BE2C (cell line): ENCODE measurements at regions not wholly inside any gene's neighbourhood (a gene's known extent, or its start where the extent isn't known, plus 50 kb on each side); places are given as distances from the start of the nearest gene placed in this dataset.

Source experiments
- DNase-seq: peaks from one replicate; pipeline ENCODE4 v3.0.0-alpha.2; 2020
- H3K27me3 ChIP-seq: fragments of 250-450 bp; sonication (Bioruptor Pico); 2 replicates; pipeline ENCODE4 v1.5.1; 2020; ENCODE audit warnings: mild to moderate bottlenecking
- H3K36me3 ChIP-seq: fragments of 250-450 bp; sonication (Bioruptor Pico); 2 replicates; pipeline ENCODE4 v1.5.1; 2020; ENCODE audit warnings: mild to moderate bottlenecking
- H3K4me1 ChIP-seq: fragments of 250-450 bp; sonication (Bioruptor Pico); 2 replicates; pipeline ENCODE4 v1.5.1; 2020
- H3K4me3 ChIP-seq: 2 replicates; pipeline ENCODE4 v1.5.1; 2011; ENCODE audit warnings: low read depth, low read length
- H3K9me3 ChIP-seq: fragments of 250-450 bp; sonication (Bioruptor Pico); 2 replicates; pipeline ENCODE4 v1.5.1; 2020
- TF ChIP-seq, protein P1 (sequence below): IDR thresholded peaks from 2 replicates; pipeline ENCODE4 v1.5.1; 2012; ENCODE audit warnings: mild to moderate bottlenecking, low read depth, low read length

DNA sequence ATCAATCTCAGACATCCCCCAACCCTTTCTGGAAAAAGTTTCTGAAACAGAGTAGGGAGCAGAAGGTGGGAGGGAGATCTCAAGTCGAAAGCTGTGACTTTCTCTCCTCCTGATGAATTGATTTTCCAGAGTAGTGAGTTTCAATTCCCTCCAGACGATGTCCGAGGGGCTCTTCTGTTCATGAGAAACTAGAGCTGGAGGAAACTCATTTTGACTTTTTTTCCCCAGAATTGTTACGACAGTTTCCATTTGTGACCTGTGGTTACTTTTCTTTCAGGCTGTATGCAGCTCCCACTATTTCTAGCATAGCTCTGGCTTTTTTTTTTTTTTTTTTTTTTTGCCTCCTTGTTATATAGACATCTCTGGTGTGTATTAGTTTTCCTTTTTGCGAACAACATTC lies 422.1 kb upstream of the SALL1 start:
- Histone ChIP-seq H3K9me3 (no peaks in the 10 kb centered on the region), H3K4me1 (no peaks in the 10 kb centered on the region), H3K36me3 (no peaks in the 10 kb centered on the region), H3K4me3 (no peak overlapping the region), H3K27me3 (no peaks in the 10 kb centered on the region; the same call in 1 of the 2 replicates)
- DNase-seq = no peak
- TF ChIP-seq, protein P1, sequence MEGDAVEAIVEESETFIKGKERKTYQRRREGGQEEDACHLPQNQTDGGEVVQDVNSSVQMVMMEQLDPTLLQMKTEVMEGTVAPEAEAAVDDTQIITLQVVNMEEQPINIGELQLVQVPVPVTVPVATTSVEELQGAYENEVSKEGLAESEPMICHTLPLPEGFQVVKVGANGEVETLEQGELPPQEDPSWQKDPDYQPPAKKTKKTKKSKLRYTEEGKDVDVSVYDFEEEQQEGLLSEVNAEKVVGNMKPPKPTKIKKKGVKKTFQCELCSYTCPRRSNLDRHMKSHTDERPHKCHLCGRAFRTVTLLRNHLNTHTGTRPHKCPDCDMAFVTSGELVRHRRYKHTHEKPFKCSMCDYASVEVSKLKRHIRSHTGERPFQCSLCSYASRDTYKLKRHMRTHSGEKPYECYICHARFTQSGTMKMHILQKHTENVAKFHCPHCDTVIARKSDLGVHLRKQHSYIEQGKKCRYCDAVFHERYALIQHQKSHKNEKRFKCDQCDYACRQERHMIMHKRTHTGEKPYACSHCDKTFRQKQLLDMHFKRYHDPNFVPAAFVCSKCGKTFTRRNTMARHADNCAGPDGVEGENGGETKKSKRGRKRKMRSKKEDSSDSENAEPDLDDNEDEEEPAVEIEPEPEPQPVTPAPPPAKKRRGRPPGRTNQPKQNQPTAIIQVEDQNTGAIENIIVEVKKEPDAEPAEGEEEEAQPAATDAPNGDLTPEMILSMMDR = no peak

- no peak for DNase-seq
- H3K36me3 ChIP-seq = no peaks in the 10 kb centered on the region
Measured at GRCh38 chr16:51569203-51569931, 418.3 kb upstream of the SALL1 start.

GRCh38 chr16:51567911-51568310 lies 416.8 kb upstream of the SALL1 start:
- H3K27me3 ChIP-seq = no peaks in the 10 kb centered on the region
- H3K9me3 ChIP-seq = no peaks in the 10 kb centered on the region
- H3K4me3 ChIP-seq = no peak overlapping the region
- TF ChIP-seq, protein P1 = no peak
- no peak for DNase-seq
- H3K36me3 ChIP-seq = no peaks in the 10 kb centered on the region
- no peaks in the 10 kb centered on the region for H3K4me1 ChIP-seq

More at GRCh38 chr16:51569203-51569931, 418.3 kb upstream of the SALL1 start:
- TF ChIP-seq, protein P1 = no peak
- H3K27me3 ChIP-seq = no peaks in the 10 kb centered on the region
- H3K4me1 ChIP-seq = no peaks in the 10 kb centered on the region
- no peaks in the 10 kb centered on the region for H3K9me3 ChIP-seq
- H3K4me3 ChIP-seq = no peak overlapping the region

- DNase-seq = no peak
- H3K9me3 ChIP-seq = no peaks in the 10 kb centered on the region
- H3K4me3 ChIP-seq = no peak overlapping the region
- TF ChIP-seq, protein P1 = no peak
- no peaks in the 10 kb centered on the region for H3K4me1 ChIP-seq
- no peaks in the 10 kb centered on the region for H3K36me3 ChIP-seq
- H3K27me3 ChIP-seq = no peaks in the 10 kb centered on the region
Measured at GRCh38 chr16:51565184-51565583, 414.1 kb upstream of the SALL1 start.

DNA sequence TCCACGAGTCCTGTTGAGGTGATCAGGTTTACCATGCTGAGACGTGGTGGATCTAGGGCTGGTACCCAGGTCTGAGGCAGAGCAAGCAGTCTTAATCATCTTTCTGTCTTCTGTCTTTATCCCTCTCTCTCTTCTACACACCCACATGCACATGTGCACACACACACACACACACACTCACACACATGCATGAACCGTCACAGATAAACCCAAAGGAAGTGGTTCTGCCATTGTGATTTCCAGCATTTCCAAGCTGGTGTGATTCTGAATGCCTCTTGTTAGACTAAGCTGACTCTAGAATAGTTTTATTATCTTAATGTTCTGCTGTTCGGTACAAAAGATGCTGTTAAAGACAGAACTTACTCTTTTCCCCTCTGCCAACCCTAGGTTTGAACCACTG lies 411.8 kb upstream of the SALL1 start:
- no peaks in the 10 kb centered on the region for H3K27me3 ChIP-seq
- TF ChIP-seq, protein P1 = no peak
- H3K4me1 ChIP-seq = no peaks in the 10 kb centered on the region
- no peak for DNase-seq
- no peaks in the 10 kb centered on the region for H3K36me3 ChIP-seq
- no peaks in the 10 kb centered on the region for H3K9me3 ChIP-seq
- no peak overlapping the region for H3K4me3 ChIP-seq

- H3K9me3 ChIP-seq = no peaks in the 10 kb centered on the region
- TF ChIP-seq, protein P1 = no peak
- no peak for DNase-seq
- no peaks in the 10 kb centered on the region for H3K4me1 ChIP-seq
- H3K36me3 ChIP-seq = no peaks in the 10 kb centered on the region
- H3K4me3 ChIP-seq = no peak overlapping the region
- no peaks in the 10 kb centered on the region for H3K27me3 ChIP-seq
Measured at GRCh38 chr16:51559901-51560300, 408.8 kb upstream of the SALL1 start.
